WTC11 (cell line): ENCODE measurements at regions not wholly inside any gene's neighbourhood (a gene's known extent, or its start where the extent isn't known, plus 50 kb on each side); places are given as distances from the start of the nearest gene placed in this dataset.

Source experiments
- ATAC-seq: fragments of 200-7000 bp; cut with Tn5 transposase; 2 replicates; pipeline ENCODE4 v1.10.0; 2021; ENCODE audit warnings: mild to moderate bottlenecking, moderate library complexity
- CTCF ChIA-PET: fragments of 300-600 bp; sonication (Branson Sonifier 250); formaldehyde crosslinking; loops from one replicate; lab custom pipeline; 2021; ENCODE audit warnings: antibody characterized with exemption; lab: Charles Lee
- POLR2A ChIA-PET: fragments of 350-600 bp; sonication (Branson Sonifier 250); formaldehyde crosslinking; loops from one replicate; lab custom pipeline; 2021; ENCODE audit warnings: antibody characterized with exemption; lab: Charles Lee
- DNase-seq: peaks from one replicate; pipeline ENCODE4 v3.0.0; 2021; ENCODE audit warnings: low spot score
- H3K27ac Mint-ChIP-seq: 2 replicates; pipeline ENCODE4 v1.8.0; 2021; ENCODE audit warnings: mixed read lengths
- H3K27me3 Mint-ChIP-seq: 2 replicates; pipeline ENCODE4 v1.8.0; 2021; ENCODE audit warnings: low read depth, mild to moderate bottlenecking, moderate library complexity, mixed read lengths
- H3K36me3 Mint-ChIP-seq: 2 replicates; pipeline ENCODE4 v1.8.0; 2021; ENCODE audit warnings: mixed read lengths
- H3K4me1 Mint-ChIP-seq: 2 replicates; pipeline ENCODE4 v1.8.0; 2022; ENCODE audit warnings: mixed read lengths
- H3K4me3 Mint-ChIP-seq: 2 replicates; pipeline ENCODE4 v1.8.0; 2021; ENCODE audit warnings: mild to moderate bottlenecking, moderate library complexity, mixed read lengths
- H3K9me3 Mint-ChIP-seq: 2 replicates; pipeline ENCODE4 v1.8.0; 2021; ENCODE audit warnings: mixed read lengths
- ATF2 ChIP-seq: sonication (generic); formaldehyde crosslinking; IDR thresholded peaks from 2 replicates; pipeline ENCODE4 v1.8.1; 2022; ENCODE audit warnings: low read depth, missing genetic modification reagents, borderline replicate concordance
- ATF6 ChIP-seq: sonication (generic); formaldehyde crosslinking; IDR thresholded peaks from 2 replicates; pipeline ENCODE4 v1.8.1; 2023; ENCODE audit warnings: mild to moderate bottlenecking, missing genetic modification reagents
- CREB1 ChIP-seq: sonication (generic); formaldehyde crosslinking; IDR thresholded peaks from 2 replicates; pipeline ENCODE4 v1.8.0; 2023; ENCODE audit warnings: mild to moderate bottlenecking, missing genetic modification reagents
- FOXJ3 ChIP-seq: sonication (generic); formaldehyde crosslinking; IDR thresholded peaks from 2 replicates; pipeline ENCODE4 v1.9.0; 2021; ENCODE audit warnings: missing genetic modification reagents, mild to moderate bottlenecking, borderline replicate concordance
- FOXK1 ChIP-seq: sonication (generic); formaldehyde crosslinking; IDR thresholded peaks from 2 replicates; pipeline ENCODE4 v1.8.0; 2022; ENCODE audit warnings: mild to moderate bottlenecking, moderate library complexity, missing genetic modification reagents
- FOXP4 ChIP-seq: sonication (generic); formaldehyde crosslinking; IDR thresholded peaks from 2 replicates; pipeline ENCODE4 v1.8.0; 2022; ENCODE audit warnings: mild to moderate bottlenecking, missing genetic modification reagents
- HMGXB4 ChIP-seq: sonication (generic); formaldehyde crosslinking; IDR thresholded peaks from 2 replicates; pipeline ENCODE4 v1.8.1; 2023; ENCODE audit warnings: mild to moderate bottlenecking, moderate library complexity, missing genetic modification reagents
- IRF2 ChIP-seq: sonication (generic); formaldehyde crosslinking; IDR thresholded peaks from 2 replicates; pipeline ENCODE4 v1.8.0; 2022; ENCODE audit warnings: low read depth, missing genetic modification reagents, borderline replicate concordance
- MLX ChIP-seq: sonication (generic); formaldehyde crosslinking; IDR thresholded peaks from 2 replicates; pipeline ENCODE4 v1.8.1; 2023; ENCODE audit warnings: mild to moderate bottlenecking, missing genetic modification reagents, moderate library complexity
- PRDM15 ChIP-seq: sonication (generic); formaldehyde crosslinking; IDR thresholded peaks from 2 replicates; pipeline ENCODE4 v1.8.0; 2022; ENCODE audit warnings: missing genetic modification reagents
- PRRX2 ChIP-seq: fragments of 250-450 bp; sonication (Bioruptor Pico); IDR thresholded peaks from 2 replicates; pipeline ENCODE4 v1.8.0; 2021; ENCODE audit warnings: mild to moderate bottlenecking
- TEAD4 ChIP-seq: sonication (generic); formaldehyde crosslinking; IDR thresholded peaks from 2 replicates; pipeline ENCODE4 v1.8.0; 2022; ENCODE audit warnings: mild to moderate bottlenecking, missing genetic modification reagents
- ZNF219 ChIP-seq: sonication (generic); formaldehyde crosslinking; IDR thresholded peaks from 2 replicates; pipeline ENCODE4 v1.8.0; 2023; ENCODE audit warnings: missing genetic modification reagents, mild to moderate bottlenecking, borderline replicate concordance
- ZNF232 ChIP-seq: sonication (generic); formaldehyde crosslinking; IDR thresholded peaks from 2 replicates; pipeline ENCODE4 v1.8.0; 2022; ENCODE audit warnings: mild to moderate bottlenecking, missing genetic modification reagents
- ZNF416 ChIP-seq: fragments of 250-450 bp; sonication (Bioruptor Pico); IDR thresholded peaks from 2 replicates; pipeline ENCODE4 v1.9.0; 2021; ENCODE audit warnings: mild to moderate bottlenecking, inconsistent platforms
- ZNF671 ChIP-seq: fragments of 250-450 bp; sonication (Bioruptor Pico); IDR thresholded peaks from 2 replicates; pipeline ENCODE4 v1.8.0; 2021; ENCODE audit warnings: mild to moderate bottlenecking

GRCh38 chr6:97591955-97592354 is 308.9 kb upstream of the MMS22L start (continued):
- TF ChIP-seq PRDM15 (no peak), ZNF219 (CRISPR knock-in tag) (no peak), HMGXB4 (CRISPR knock-in tag) (no peak), ZNF232 (CRISPR knock-in tag) (0 out of 2 replicates have a peak, but pooled peaks have one; percentile 43), ATF2 (CRISPR knock-in tag) (no peak), CREB1 (CRISPR knock-in tag) (no peak), FOXP4 (CRISPR knock-in tag) (peak; percentile 60; the same call in 1 of the 2 replicates)

GRCh38 chr6:97594844-97595243 is 311.8 kb upstream of the MMS22L start:
- Mint-ChIP-seq H3K36me3 (no peaks in the 10 kb centered on the region), H3K4me1 (peaks cover 13% of the 10 kb centered on the region), H3K4me3 (no peak overlapping the region), H3K27ac (no peak overlapping the region), H3K9me3 (no peaks in the 10 kb centered on the region), H3K27me3 (peaks cover 94% of the 10 kb centered on the region)
- no peak for ATAC-seq
- no peak for TF ChIP-seq PRDM15
- ChIA-PET POLR2A (interaction anchor here (0.5 kb wide), 1 partner anchor 1236 kb away, joined by 5 read pairs; no protein-coding TSS in a partner anchor), CTCF (no interaction called here)
- DNase-seq: no peak

- ATAC-seq: no peak
- H3K4me1 Mint-ChIP-seq: no peaks in the 10 kb centered on the region
- CTCF ChIA-PET: no interaction called here
- peaks cover 6% of the 10 kb centered on the region for H3K27me3 Mint-ChIP-seq
- no peak for DNase-seq
- peaks cover 10% of the 10 kb centered on the region for H3K9me3 Mint-ChIP-seq
- no peaks in the 10 kb centered on the region for H3K36me3 Mint-ChIP-seq
- POLR2A ChIA-PET: no interaction called here
- H3K27ac Mint-ChIP-seq: no peak overlapping the region
- H3K4me3 Mint-ChIP-seq: no peak overlapping the region
- no peak for TF ChIP-seq ATF6 (CRISPR knock-in tag)
- no peak for TF ChIP-seq FOXK1 (CRISPR knock-in tag)
- no peak for TF ChIP-seq MLX (CRISPR knock-in tag)
- no peak for TF ChIP-seq TEAD4 (CRISPR knock-in tag)
- TF ChIP-seq ZNF671: no peak
- no peak for TF ChIP-seq FOXJ3 (CRISPR knock-in tag)
- no peak for TF ChIP-seq PRRX2 (CRISPR knock-in tag)
- TF ChIP-seq ZNF416: no peak
- TF ChIP-seq IRF2 (CRISPR knock-in tag): no peak
These were observed 338.1 kb upstream of the MMS22L start for GRCh38 chr6:97621111-97621510.
